ENCODE measurements at regions not wholly inside any gene's neighbourhood (a gene's known extent, or its start where the extent isn't known, plus 50 kb on each side); places are given as distances from the start of the nearest gene placed in this dataset.

DNA sequence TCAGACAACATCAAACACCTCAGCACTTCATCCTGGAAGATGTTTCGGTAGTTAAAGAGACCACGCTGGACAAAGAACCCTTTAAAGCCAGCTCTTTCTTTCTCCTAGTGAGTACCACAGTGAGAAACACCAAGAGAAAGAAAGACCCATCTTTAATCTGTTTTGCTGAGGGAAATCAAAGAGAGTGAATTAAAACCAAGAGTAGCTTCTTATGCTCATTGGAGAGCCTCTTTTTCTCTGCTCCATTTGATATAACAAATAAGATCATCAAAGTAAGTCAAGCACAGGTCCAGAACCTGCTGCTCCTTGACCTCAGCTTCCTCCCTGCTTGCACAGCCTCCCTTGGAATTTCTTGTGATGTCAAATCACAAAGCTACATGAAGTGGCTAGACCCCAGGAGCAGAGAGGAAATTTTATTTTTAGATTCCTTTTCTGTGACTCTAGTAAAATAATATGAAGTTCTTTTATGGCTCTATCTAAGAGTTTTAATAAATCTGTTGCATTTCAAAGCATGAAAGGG, 436.4 kb downstream of the C3orf38 start:
- no peak for DNase-seq

DNA sequence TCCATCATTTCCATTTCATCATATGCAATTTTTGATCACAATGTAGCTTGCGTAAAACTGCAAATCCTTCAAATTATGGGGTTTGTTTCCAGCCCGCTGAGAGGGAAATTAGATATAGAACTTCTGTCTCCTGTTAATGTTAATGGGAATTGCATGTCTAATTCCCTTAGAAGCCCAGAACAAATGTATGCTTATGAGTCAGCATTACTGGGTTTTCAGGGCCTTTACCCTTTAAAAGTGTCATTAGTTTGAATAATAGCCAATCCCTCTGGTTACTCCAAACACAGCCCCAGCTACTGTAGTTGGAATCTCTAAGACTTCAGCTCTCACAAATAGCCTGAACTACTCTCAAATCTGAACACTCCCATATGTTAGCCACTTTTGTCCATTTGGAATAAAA, 439.4 kb downstream of the C3orf38 start:
- no peak for DNase-seq

DNA sequence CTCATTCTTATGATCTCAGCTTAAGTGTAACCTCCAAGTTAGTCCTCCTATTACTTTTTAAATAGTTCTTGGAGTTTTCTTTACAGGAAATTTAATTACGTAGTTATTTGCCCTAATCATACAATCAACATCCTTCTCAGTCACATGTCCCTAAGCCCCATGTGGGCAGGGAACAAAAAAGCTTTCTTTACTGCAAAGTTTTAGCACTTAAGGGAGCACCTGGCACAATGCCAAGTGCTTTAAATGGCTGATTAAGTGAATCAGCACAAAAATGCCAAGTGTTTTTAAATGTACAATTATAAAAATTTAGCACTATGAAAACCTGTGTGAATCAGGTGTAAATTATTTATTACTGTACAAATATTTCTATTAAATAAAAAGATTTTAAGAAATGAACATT, 445.3 kb downstream of the C3orf38 start:
- no peak for DNase-seq

DNA sequence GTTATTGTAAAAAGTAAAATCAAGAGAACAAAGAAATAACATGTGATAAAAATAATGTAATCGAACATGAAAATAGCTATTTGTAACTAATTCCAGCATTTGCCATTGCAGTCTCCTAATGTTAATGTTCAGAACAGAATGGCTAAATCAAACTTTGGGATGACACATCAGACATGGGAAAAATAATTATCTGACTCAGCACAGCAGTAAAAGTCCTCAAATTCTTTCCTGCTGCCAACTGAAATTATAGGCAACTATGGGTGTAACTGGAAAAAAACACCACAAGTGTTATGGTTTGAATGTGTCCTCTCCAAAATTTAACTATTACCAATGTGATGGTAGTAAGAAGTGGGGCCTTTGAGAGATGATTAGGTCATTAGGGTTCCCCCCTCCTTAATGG, 446.7 kb downstream of the C3orf38 start:
- DNase-seq, result no peak

DNA sequence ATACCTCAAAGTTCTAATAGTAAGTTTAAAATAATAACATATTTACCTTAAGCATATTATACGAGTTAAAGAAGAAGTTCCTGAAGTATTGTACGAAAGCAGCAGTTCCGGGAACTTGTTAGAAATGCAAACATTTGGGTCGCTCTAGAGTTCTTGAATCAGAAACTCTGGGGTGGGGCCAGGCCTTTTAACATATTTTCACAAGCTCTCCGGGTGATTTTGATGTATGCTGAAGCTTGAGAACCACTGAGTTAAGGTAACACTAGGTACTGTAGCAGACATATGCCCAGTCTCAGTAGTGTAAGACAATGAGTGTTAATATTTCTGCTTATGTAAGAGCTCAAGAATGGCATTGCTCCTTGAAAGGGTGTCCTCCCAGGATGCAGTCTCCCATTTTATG, 461.1 kb downstream of the C3orf38 start:
- DNase-seq, result no peak

DNA sequence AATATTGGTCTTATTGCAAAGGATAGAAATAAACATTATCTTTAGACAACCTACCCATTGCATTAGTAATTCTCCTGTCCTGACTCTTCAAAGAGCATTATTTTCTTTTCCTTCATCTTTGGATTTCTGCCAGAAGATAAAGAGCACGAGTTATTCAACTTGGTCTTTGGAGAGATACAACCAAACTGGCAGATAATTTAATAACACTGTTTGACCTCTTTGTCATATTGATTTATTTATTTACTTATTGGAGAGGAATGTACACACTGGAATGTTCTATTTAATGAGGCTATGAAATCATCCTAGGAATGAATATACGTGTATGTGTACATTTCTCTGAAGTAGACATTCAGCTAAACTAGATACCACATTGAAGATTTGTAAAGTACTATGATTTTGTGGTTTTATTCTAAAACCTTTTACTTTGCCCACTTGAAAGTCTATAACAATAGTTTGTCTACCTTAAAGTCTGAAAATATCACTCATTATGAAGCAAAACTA, 462.1 kb downstream of the C3orf38 start:
- DNase-seq, result peak; percentile 15

DNA sequence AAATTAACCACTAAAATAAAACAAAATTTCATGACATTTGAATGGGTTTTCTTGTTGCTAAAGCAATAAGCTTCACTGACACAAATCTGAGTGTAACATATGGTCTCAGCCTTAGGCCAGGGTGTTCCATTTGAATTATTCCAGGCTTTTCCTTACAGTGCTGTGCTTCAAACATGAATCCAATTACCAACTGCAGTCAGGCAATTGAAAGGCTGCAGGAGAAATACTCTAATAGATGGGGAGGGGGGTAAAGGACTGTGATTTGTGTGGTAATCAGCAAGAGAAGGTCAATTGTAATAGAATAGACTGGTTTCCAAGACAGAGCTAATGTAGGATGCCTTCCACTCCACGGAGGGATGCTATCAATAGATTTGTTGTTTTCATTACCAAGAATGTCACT, 466.7 kb downstream of the C3orf38 start:
- DNase-seq, result no peak

DNA sequence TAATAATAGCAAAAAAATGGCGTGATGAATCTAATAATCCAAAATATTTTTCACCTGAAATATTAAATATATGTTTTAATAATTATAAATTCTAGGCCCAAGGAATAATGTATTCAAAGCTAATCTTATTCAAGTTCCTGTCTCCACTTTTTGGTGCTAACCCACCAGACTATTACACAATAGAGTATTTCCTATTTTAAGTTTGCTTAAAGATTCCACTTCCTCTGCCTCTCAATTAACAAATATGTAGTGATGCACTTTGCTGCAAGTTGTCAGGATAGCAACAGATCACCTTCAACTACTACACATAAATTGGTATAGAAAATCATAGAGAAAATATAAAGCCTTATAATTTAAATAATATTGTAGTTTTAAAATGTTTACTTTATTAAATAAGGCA, 467.5 kb downstream of the C3orf38 start:
- DNase-seq, result no peak

DNA sequence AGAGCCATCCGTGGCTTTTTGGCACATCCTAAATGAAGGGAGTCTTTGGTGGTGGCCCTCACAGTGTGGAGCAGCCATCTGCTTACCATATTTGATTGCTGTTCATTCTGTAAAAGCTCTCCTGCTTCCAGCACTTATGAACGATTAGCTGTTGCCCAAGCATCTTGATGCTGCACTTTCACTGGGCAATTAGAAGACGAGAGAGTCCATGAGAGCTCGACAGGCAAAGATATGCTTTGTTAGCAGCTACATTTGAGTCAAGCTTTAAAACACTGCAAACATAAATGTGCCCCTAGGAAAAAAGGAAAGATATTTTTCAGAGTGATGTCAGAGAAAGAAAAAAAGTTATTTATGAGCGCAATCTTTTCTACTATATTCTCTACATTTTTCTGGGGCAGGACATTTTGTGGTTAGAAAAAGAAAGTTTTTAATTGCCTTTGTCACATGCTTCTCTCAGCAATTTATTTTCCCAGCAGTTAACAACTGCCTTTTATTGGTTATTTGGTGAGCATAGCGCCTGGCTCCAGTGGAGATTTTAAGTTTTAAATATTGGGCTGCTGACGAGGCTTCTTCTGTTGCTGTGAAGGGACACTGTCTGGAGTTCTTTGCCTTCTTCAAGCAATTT, 468.4 kb downstream of the C3orf38 start:
- DNase-seq, result no peak

DNA sequence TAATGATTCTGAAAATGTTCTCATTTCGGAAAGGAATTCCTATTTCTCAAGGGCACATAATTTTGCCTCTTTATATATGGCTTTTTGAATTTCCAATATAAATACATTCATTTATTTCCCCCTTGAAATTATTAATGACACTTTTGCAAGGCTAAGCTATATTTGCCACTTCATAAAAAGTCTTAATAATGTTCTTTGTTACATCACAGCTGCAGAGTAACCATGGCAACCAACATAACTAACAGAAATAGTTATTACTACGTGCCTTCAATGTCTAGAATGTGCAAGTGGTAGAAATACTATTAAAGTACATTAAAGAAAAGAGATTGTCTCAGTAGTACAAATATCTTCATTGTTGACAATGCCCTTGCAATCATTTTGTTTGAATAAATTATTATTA, 471.8 kb downstream of the C3orf38 start:
- DNase-seq, result no peak

DNA sequence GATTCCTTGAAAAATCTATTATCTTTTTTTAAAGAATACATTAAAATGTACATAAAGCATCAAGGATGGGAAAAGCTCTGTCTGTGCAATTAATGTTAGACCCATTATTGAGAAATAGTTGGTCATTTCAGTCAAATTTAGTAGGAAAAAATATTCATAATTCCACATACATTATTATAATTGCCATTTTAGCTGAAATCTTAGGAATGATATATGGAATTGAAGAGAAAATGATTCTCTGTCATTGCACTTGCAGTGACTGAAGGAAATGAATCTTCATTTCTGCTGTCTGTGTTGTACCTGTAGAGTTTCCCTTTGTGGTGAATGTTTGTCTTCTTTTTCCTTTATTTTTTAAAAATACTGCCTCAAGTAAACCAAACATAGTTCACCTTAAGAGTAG, 473.9 kb downstream of the C3orf38 start:
- no peak for DNase-seq

DNA sequence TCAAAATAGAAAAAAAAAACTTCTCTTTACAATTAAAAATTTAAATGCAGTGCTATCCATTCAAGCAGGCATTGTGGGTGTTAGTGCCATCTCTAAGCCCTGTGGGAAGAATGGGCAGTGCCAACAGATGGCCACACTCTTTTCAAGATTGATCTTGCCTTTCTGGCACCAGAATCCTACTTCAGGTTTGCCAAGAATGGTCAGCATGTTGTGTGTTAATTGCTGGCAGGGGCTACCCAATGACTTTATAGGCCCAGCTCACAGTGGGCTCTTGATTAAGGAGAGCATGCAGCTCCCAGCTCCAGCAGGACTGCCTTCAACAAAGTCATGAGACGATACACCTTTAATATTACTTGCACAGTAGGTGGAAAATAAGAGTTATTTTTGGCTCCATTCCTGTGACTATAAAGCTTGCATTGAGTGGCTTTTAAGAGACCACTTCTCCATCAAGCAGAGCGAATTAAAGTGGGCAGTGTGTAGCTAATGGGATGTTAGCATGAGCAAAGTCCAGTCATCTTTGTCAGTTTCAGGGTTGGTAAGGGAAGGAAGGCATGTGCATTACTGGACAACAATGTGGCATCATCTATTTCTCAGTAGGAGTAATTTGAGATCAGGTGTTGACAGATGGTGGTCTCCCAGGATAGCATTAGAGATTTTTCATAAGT, 476.8 kb downstream of the C3orf38 start:
- DNase-seq, result no peak

DNA sequence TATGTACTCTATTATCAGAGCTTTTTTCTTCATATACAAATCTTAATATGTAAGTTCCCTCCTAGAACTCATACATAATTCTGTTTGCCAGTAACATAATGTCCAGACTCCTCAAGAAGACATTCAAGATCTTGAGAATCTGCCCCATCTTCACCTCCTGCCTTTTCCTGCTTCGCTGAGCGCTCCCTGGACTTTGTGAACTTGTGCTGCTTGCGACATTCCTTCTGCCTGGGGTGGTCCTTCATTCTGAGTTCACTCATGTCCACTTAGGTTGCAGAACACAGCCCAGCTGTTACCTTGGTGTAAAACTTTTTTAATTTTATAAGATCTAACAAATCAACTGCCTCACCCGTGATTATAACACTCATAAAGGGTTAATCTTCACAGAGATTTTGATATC, 478.5 kb upstream of the EPHA3 start:
- DNase-seq, result no peak

DNA sequence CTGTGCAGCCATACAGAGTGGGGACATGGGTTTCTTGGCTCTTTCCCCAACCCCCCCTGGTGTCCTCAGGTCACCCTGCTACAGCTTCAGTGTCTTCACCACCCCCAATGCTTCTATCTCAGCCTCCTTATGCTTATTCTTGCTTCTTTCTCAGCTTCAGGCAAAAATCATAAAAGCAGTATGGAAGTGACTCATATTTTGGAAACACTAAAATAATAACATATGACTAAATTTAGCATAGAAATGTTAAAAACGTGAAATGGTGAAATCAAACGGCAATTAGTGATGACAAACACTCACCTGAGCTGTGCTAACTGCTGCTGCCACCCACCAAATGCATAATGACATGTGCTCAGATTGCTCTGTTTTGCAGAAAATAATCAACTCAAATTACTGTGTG, 475.2 kb upstream of the EPHA3 start:
- DNase-seq, result no peak

DNA sequence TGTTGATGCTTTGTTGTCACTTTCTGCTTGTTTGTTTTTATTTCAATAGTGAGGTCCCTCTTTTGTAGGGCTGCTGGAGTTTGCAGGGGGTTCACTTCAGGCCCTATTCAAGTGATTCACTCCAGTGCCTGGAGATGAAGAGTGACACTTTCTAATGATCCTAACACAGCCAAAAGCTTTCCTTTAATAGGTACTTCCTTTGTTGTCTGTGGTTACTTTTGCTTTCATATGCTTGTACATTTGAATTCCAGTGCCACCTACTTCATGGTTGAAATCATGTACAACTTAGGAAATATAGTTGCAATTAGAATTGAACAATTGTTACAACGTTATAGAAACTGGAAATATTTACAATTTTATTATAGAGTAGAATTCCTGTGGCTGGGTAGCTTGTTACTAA, 466.8 kb upstream of the EPHA3 start:
- no peak for DNase-seq

DNA sequence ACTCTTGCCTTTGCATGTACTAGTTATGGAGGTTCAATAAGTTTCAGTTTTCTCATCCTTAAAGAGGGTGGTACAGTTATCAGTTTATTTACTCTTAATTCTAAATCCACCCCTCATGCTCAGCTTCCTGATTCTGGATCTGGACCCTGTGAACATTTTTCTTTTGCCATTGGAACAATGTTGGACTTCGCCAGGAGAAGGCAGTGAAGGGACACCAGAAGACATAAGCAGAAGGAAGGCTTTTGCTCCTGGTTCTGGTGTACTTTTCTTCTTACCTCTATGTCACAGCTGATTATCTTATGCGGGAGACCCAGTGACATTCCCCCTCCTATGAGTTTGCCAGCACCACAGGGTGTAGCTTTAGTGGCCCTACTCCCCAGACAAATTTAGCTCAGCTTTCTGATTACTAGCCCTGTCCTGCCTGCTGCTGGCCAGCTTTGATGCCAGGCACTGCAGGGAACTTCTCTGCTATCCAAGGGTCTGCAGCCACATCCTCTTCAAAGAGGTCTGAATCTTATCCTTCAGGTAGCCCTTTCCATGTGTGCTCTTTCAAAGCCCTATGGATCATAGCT, 466.3 kb upstream of the EPHA3 start:
- DNase-seq, result no peak

DNA sequence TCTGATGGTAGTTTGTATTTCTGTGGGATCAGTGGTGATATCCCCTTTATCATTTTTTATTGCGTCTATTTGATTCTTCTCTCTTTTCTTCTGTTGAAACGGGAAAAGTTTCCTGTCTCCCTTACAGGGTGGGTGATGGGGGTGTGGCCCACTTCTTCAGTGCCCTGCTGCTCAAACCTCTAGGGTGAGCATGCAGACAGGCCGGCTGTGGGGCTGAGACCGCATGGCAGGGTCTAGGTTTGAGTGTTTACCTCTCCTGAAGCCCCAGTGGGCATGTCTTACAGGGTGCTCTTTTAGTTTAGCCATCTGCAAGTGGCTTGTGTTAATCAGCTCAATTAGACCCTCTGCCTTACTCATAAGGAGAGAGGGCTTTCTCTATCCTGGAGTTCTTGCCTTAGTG, 450.0 kb upstream of the EPHA3 start:
- no peak for DNase-seq

DNA sequence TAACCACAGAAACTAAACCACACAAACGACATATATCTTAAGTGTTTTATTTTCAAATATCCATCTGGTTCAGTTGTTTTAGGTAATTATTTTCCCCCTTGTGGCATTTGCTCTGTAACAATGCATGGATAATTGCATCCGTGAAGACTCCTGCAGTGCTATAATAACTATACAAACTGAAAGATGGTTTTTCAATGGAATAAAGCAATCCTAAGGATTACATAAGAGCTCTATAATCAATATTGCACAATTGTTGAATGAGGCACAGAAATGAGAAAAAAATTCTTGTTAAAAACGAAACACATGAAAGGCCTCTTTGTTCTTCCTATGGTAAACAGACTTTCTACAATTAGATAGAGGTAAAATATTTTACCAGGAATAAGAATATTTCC, 446.0 kb upstream of the EPHA3 start:
- DNase-seq, result peak; percentile 57

DNA sequence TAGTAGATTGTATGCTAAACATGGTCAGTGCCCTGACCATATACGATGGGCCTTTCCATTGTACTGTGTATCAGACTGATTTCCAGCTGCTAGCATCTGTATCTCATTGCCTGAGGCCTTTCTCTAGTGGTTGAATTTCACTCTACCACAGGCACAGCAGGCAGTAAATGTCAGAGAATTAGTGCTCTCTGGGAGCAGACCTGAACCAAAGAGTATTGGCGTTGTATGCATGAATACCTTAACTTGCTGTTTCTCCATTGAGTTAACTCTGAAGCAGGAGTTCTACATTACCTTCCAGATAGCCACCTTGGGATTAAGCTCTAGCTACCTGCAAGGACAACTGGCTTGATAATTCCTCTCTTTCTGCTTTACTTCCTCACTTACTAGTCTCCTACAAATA, 439.2 kb upstream of the EPHA3 start:
- no peak for DNase-seq

DNA sequence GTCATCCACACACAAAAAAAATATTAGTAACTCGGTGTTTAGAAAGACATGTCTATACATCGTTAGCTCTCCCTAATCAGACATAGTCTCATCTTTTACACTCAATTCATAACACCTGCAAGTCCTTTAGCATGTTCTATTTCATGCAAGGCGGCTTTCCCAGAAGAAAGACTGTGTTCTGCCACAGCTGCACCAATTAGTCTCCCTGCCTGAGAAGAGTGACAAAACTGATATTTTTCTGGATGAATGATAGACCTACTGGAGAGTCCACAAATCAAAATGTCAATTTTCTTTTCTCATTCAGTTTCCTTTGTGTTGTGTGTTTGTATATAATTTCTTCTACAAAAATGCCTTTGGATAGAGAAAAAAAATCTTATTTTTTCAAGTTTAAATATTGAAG, 435.8 kb upstream of the EPHA3 start:
- no peak for DNase-seq

DNA sequence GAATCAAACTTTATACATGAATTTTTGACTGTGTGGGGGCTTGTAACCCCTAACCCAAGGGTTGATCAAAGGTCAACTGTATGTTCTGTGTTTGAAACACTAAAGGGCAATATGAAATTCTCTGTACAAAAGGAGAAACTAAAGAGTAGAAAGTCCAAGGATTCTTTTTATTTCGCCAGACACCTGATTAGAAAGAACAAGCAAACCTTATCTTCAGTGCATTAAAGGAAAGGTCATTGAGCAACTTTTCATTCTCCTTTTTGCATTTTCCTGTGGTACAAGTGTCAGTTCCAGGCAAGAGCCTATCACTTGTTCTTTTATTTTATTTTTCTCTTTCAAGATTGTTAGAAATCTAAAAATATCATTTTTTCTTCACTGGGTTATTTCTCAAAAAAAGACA, 430.1 kb upstream of the EPHA3 start:
- DNase-seq, result no peak

DNA sequence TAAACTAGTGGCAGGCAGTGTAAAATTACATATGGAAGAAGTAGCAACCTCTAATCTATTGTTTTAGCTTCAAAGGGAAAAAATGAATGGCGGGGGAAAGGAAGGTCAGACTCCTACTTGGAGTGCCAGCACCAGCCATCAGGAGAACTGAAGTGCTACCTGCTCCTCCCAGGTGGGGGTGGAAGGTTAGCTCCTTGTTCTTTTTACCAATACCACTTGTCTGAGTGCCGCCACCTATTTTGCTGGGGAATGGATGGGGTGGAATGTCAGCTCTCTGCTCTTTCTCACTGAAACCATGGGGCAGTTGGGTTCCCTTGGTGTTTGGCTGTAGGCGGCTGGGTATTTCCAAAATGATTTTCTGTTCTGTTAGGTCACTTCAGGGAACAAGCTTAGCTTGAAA, 428.7 kb upstream of the EPHA3 start:
- no peak for DNase-seq

DNA sequence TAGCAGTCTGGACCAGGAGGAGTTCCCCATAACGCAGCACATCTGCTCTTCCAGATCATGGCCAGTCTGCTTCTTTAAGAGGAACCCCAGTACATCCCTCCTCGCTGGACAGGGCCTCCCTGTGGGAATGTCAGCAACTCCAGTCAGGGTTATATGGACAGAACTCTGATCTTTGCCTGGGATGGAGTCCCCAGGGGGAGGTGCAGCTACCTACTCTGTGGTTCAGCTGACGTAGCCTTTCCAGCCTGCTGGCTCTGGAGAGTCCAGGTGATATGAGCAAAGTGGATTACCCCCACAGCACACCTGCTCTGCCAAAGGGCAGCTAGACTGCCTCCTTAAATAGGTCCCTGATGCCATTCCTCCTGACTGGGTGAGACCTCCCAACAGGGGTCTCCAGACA, 417.1 kb upstream of the EPHA3 start:
- DNase-seq, result no peak

DNA sequence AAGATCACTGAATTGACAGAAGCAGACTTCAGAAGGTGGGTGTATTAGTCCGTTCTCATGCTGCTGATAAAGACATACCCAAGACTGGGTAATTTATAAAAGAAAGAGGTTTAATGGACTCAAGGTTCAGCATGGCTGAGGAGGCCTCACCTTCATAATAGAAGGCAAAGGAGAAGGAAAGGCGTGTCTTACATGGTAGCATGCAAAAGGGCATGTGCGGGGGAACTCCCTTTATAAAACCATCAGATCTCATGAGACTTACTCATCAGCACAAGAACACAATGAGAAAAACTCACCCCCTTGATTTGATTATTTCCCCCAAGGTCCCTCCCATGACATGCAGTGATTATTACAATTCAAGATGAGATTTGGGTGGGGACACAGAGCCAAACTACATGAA, 416.3 kb upstream of the EPHA3 start:
- DNase-seq, result no peak
